GM19438 (cell line): ENCODE measurements at regions not wholly inside any gene's neighbourhood (a gene's known extent, or its start where the extent isn't known, plus 50 kb on each side); places are given as distances from the start of the nearest gene placed in this dataset.

ENCODE experiments used
- ATAC-seq: cut with Tn5 transposase; IDR thresholded peaks from one replicate; pipeline ENCODE4 v1.9.1; 2021; ENCODE audit warnings: low read depth; ENCODE audit not compliant: unreplicated experiment

- ATAC-seq: no peak
Measured at GRCh38 chr3:174755833-174756829, 103.0 kb upstream of the NAALADL2 start.

- ATAC-seq: no peak
Measured at GRCh38 chr3:174758943-174759342, 100.2 kb upstream of the NAALADL2 start.

GRCh38 chr3:174767406-174767805 lies 91.7 kb upstream of the NAALADL2 start:
- no peak for ATAC-seq

- no peak for ATAC-seq
Measured at GRCh38 chr3:174767853-174768382, 91.2 kb upstream of the NAALADL2 start.

- ATAC-seq: no peak
Measured at GRCh38 chr3:174769171-174769570, 90.0 kb upstream of the NAALADL2 start.

GRCh38 chr3:174775603-174776002 lies 83.5 kb upstream of the NAALADL2 start:
- no peak for ATAC-seq

- ATAC-seq: no peak
Measured at GRCh38 chr3:174776123-174776522, 83.0 kb upstream of the NAALADL2 start.

- no peak for ATAC-seq
Measured at GRCh38 chr3:174776636-174777035, 82.5 kb upstream of the NAALADL2 start.

GRCh38 chr3:174777813-174778212 lies 81.3 kb upstream of the NAALADL2 start:
- ATAC-seq: no peak

GRCh38 chr3:174783502-174783901 lies 75.6 kb upstream of the NAALADL2 start:
- no peak for ATAC-seq

GRCh38 chr3:174784206-174784934 lies 74.8 kb upstream of the NAALADL2 start:
- ATAC-seq: no peak

- ATAC-seq: no peak
Measured at GRCh38 chr3:174786825-174787224, 72.3 kb upstream of the NAALADL2 start.

- ATAC-seq: no peak
Measured at GRCh38 chr3:174791161-174791560, 68.0 kb upstream of the NAALADL2 start.

GRCh38 chr3:174792864-174793263 lies 66.3 kb upstream of the NAALADL2 start:
- ATAC-seq: no peak
